C4-2B (cell line): ENCODE measurements at regions not wholly inside any gene's neighbourhood (a gene's known extent, or its start where the extent isn't known, plus 50 kb on each side); places are given as distances from the start of the nearest gene placed in this dataset.

Experiments
- CTCF ChIP-seq: fragments of 450-650 bp; conservative IDR thresholded peaks from 2 replicates; pipeline ENCODE4 v1.5.1; 2017; ENCODE audit warnings: mild to moderate bottlenecking
- ZFX ChIP-seq: fragments of 450-650 bp; IDR thresholded peaks from 2 replicates; pipeline ENCODE4 v1.6.1; 2017

- TF ChIP-seq CTCF = no peak
- no peak for TF ChIP-seq ZFX
Measured at GRCh38 chr7:115198143-115198542, 276.2 kb downstream of the MDFIC start.
